Calu3 (cell line): ENCODE measurements at regions not wholly inside any gene's neighbourhood (a gene's known extent, or its start where the extent isn't known, plus 50 kb on each side); places are given as distances from the start of the nearest gene placed in this dataset.

Experiments
- BruUV-seq: library from RNA; stranded (reverse); fragments of 400-500 nt; replicated peaks from 2 replicates; lab custom pipeline; 2021; lab: Mats Ljungman, UMichigan
- CTCF ChIA-PET: fragments of 300-600 bp; sonication (Branson Sonifier 250); formaldehyde crosslinking; loops from one replicate; lab custom pipeline; 2022; ENCODE audit warnings: antibody characterized with exemption; lab: Charles Lee
- DNase-seq: peaks from one replicate; pipeline ENCODE4 v3.0.0; 2022
- H3K27ac Mint-ChIP-seq: one replicate; pipeline ENCODE4 v1.8.0; 2022; ENCODE audit warnings: mixed read lengths; ENCODE audit not compliant: unreplicated experiment
- H3K27me3 Mint-ChIP-seq: one replicate; pipeline ENCODE4 v1.8.0; 2022; ENCODE audit warnings: mixed read lengths; ENCODE audit not compliant: unreplicated experiment
- H3K36me3 Mint-ChIP-seq: one replicate; pipeline ENCODE4 v1.8.0; 2022; ENCODE audit warnings: mild to moderate bottlenecking, moderate library complexity, mixed read lengths; ENCODE audit not compliant: insufficient read depth, unreplicated experiment
- H3K4me1 Mint-ChIP-seq: one replicate; pipeline ENCODE4 v1.8.0; 2022; ENCODE audit warnings: mild to moderate bottlenecking, low read depth, mixed read lengths; ENCODE audit not compliant: unreplicated experiment
- H3K4me3 Mint-ChIP-seq: one replicate; pipeline ENCODE4 v1.8.0; 2022; ENCODE audit warnings: mild to moderate bottlenecking, low read depth, moderate library complexity, mixed read lengths; ENCODE audit not compliant: unreplicated experiment
- H3K9me3 Mint-ChIP-seq: one replicate; pipeline ENCODE4 v1.8.0; 2022; ENCODE audit warnings: low read depth, mixed read lengths; ENCODE audit not compliant: unreplicated experiment
- CTCF ChIP-seq: fragments of 200-600 bp; IDR thresholded peaks from one replicate; pipeline ENCODE4 v1.8.0; 2022; ENCODE audit warnings: antibody characterized with exemption; ENCODE audit not compliant: unreplicated experiment
- intact Hi-C: fragments of 100-400 bp; cut with micrococcal nuclease; formaldehyde crosslinking; loops from one replicate; pipeline ENCODE4 v1.10.0; 2022; ENCODE audit not compliant: unreplicated experiment

GRCh38 chr5:82348784-82349425 is 70.8 kb upstream of the RPS23 start:
- H3K4me3 Mint-ChIP-seq: no peak overlapping the region
- peaks cover 32% of the 10 kb centered on the region for H3K4me1 Mint-ChIP-seq
- CTCF ChIA-PET: no interaction called here
- intact Hi-C loops: no loop called here
- no peak for TF ChIP-seq CTCF
- H3K27ac Mint-ChIP-seq: no peak overlapping the region
- no TSS peak for BruUV-seq
- H3K36me3 Mint-ChIP-seq: no peaks in the 10 kb centered on the region
- no peaks in the 10 kb centered on the region for H3K27me3 Mint-ChIP-seq
- no peaks in the 10 kb centered on the region for H3K9me3 Mint-ChIP-seq
- no peak for DNase-seq

DNA sequence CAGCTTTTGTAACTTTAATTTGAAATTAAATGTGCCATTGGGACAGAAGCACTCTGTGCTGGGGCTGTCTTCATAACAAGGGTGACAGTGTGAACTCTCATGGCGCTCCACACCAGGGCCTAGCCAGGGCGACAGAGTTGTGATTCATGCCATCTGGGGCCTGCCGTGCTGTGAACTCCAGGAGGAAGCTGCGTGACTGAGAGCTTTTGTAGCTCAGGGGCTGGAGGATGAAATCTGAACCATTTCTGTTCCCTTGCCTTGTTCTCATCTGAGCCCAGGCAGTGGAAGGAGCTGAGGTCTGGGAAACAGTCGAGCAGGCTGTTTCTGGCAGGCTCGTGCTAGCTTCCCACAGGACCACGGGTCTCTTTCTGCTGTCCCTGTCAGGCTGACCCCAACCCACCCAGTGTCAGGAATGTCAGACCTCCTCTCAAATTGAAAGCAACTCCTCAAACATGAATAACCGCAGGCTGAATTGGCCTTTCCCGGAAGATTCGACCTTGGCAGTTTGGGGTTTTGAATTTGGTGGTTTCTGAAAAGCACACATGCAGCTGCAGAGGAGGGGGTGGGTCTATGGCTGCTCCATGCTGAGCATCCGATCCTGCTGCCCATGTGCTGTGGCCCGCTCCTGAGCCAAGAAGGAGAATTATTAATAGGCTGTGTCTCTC is 69.2 kb upstream of the RPS23 start:
- no peak overlapping the region for H3K4me3 Mint-ChIP-seq
- BruUV-seq: no TSS peak
- no peaks in the 10 kb centered on the region for H3K27me3 Mint-ChIP-seq
- no peak for DNase-seq
- H3K4me1 Mint-ChIP-seq: peaks cover 25% of the 10 kb centered on the region
- H3K27ac Mint-ChIP-seq: no peak overlapping the region
- intact Hi-C loops: no loop called here
- CTCF ChIA-PET: interaction anchor here (0.7 kb wide), 1 partner anchor 36 kb away, joined by 4 read pairs; no protein-coding TSS in a partner anchor
- no peak for TF ChIP-seq CTCF
- H3K9me3 Mint-ChIP-seq: no peaks in the 10 kb centered on the region
- no peaks in the 10 kb centered on the region for H3K36me3 Mint-ChIP-seq

GRCh38 chr5:82346399-82347165 is 68.4 kb upstream of the RPS23 start:
- Mint-ChIP-seq H3K4me1 (peaks cover 17% of the 10 kb centered on the region), H3K27ac (no peak overlapping the region), H3K36me3 (no peaks in the 10 kb centered on the region), H3K4me3 (no peak overlapping the region), H3K9me3 (no peaks in the 10 kb centered on the region), H3K27me3 (no peaks in the 10 kb centered on the region)
- DNase-seq: no peak
- intact Hi-C loops: no loop called here
- BruUV-seq: no TSS peak
- no peak for TF ChIP-seq CTCF
- CTCF ChIA-PET: interaction anchor here (0.6 to 0.9 kb wide), 3 partner anchors 17 to 562 kb away, joined by 3 read pairs; no protein-coding TSS in a partner anchor

DNA sequence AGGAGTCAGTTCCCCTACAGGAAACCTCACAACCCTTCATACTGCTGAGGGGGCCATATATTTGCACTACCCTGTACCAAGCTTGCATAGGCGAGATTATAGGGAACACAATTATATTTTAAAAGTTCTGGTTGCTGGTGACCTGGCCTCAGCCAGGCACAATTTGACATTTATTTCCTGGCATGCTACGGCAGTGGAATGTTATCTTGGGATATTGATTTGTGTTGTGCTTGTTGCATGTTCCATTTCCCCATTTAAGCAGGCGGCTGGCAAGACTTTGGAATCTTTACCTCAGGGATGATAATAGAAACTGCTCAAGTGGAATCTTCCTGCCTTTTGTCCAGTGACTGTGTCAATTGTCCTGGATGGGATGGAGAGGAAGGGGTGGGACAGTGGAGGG is 67.0 kb upstream of the RPS23 start:
- CTCF ChIA-PET: interaction anchor here (0.6 kb wide), 2 partner anchors 46 to 1059 kb away, joined by 3 to 4 read pairs; no protein-coding TSS in a partner anchor
- peaks cover 13% of the 10 kb centered on the region for H3K4me1 Mint-ChIP-seq
- no peaks in the 10 kb centered on the region for H3K27me3 Mint-ChIP-seq
- intact Hi-C loops: loop anchor here (2.0 kb wide), 1 partner anchor 30 kb away; no protein-coding TSS in a partner anchor
- H3K36me3 Mint-ChIP-seq: no peaks in the 10 kb centered on the region
- H3K4me3 Mint-ChIP-seq: no peak overlapping the region
- DNase-seq: no peak
- H3K9me3 Mint-ChIP-seq: no peaks in the 10 kb centered on the region
- TF ChIP-seq CTCF: no peak
- H3K27ac Mint-ChIP-seq: no peak overlapping the region
- no TSS peak for BruUV-seq
